HEK293 (cell line): ENCODE measurements at regions not wholly inside any gene's neighbourhood (a gene's known extent, or its start where the extent isn't known, plus 50 kb on each side); places are given as distances from the start of the nearest gene placed in this dataset.

ENCODE experiments used
- BCL11A ChIP-seq: fragments of 450-650 bp; formaldehyde crosslinking; IDR thresholded peaks from 2 replicates; pipeline ENCODE4 v1.5.1; 2016; ENCODE audit warnings: low read depth, missing biosample characterization, missing genetic modification characterization
- ZBTB7A ChIP-seq: fragments of 450-650 bp; formaldehyde crosslinking; IDR thresholded peaks from 2 replicates; pipeline ENCODE4 v1.5.1; 2016; ENCODE audit warnings: low read depth, missing biosample characterization, missing genetic modification characterization
- ZNF121 ChIP-seq: fragments of 450-650 bp; formaldehyde crosslinking; IDR thresholded peaks from 2 replicates; pipeline ENCODE4 v1.5.1; 2016; ENCODE audit warnings: missing biosample characterization, missing genetic modification characterization
- ZNF555 ChIP-seq: fragments of 450-650 bp; formaldehyde crosslinking; conservative IDR thresholded peaks from 2 replicates; pipeline ENCODE4 v1.5.1; 2017; ENCODE audit warnings: missing biosample characterization, mild to moderate bottlenecking, missing genetic modification characterization, inconsistent platforms
- TF ChIP-seq, protein P1 (sequence below): fragments of 450-650 bp; formaldehyde crosslinking; optimal IDR thresholded peaks from 2 replicates; pipeline ENCODE3; 2016; ENCODE audit warnings: missing biosample characterization, mild to moderate bottlenecking, missing genetic modification characterization
- TF ChIP-seq, protein P2 (sequence below): fragments of 450-650 bp; formaldehyde crosslinking; conservative IDR thresholded peaks from 2 replicates; pipeline ENCODE4 v1.5.1; 2016; ENCODE audit warnings: low read depth, missing biosample characterization, missing genetic modification characterization
- TF ChIP-seq, protein P3 (sequence below): fragments of 450-650 bp; formaldehyde crosslinking; IDR thresholded peaks from 2 replicates; pipeline ENCODE4 v1.5.1; 2016; ENCODE audit warnings: missing biosample characterization, missing genetic modification characterization
- TF ChIP-seq, protein P4 (sequence below): IDR thresholded peaks from 2 replicates; pipeline ENCODE4 v1.6.1; 2011; ENCODE audit warnings: mild to moderate bottlenecking, low read depth, low read length, borderline replicate concordance

DNA sequence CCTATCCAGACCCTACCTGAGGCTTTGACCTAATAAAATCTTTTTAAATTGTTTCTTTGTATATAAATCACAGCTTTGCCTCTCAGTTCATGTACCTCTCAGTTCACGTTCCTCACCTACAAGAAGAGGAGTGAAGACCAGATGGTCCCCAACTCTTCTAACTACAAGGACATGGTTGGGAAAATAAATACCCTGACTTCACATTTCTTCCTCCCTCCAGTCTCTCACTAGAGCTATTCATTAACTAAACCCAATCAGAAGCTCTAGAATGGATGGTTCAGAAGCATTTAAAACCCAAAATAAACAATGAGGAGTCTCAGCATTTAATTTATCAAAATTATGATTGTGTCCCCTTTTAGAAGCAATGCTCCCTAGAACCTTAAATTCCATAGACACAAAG is 97.3 kb upstream of the AGTR1 start:
- TF ChIP-seq, protein P1, sequence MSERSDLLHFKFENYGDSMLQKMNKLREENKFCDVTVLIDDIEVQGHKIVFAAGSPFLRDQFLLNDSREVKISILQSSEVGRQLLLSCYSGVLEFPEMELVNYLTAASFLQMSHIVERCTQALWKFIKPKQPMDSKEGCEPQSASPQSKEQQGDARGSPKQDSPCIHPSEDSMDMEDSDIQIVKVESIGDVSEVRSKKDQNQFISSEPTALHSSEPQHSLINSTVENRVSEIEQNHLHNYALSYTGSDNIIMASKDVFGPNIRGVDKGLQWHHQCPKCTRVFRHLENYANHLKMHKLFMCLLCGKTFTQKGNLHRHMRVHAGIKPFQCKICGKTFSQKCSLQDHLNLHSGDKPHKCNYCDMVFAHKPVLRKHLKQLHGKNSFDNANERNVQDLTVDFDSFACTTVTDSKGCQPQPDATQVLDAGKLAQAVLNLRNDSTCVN (tag by site-specific recombination), result no peak
- TF ChIP-seq ZNF555 (tag by site-specific recombination), result no peak
- TF ChIP-seq, protein P2, sequence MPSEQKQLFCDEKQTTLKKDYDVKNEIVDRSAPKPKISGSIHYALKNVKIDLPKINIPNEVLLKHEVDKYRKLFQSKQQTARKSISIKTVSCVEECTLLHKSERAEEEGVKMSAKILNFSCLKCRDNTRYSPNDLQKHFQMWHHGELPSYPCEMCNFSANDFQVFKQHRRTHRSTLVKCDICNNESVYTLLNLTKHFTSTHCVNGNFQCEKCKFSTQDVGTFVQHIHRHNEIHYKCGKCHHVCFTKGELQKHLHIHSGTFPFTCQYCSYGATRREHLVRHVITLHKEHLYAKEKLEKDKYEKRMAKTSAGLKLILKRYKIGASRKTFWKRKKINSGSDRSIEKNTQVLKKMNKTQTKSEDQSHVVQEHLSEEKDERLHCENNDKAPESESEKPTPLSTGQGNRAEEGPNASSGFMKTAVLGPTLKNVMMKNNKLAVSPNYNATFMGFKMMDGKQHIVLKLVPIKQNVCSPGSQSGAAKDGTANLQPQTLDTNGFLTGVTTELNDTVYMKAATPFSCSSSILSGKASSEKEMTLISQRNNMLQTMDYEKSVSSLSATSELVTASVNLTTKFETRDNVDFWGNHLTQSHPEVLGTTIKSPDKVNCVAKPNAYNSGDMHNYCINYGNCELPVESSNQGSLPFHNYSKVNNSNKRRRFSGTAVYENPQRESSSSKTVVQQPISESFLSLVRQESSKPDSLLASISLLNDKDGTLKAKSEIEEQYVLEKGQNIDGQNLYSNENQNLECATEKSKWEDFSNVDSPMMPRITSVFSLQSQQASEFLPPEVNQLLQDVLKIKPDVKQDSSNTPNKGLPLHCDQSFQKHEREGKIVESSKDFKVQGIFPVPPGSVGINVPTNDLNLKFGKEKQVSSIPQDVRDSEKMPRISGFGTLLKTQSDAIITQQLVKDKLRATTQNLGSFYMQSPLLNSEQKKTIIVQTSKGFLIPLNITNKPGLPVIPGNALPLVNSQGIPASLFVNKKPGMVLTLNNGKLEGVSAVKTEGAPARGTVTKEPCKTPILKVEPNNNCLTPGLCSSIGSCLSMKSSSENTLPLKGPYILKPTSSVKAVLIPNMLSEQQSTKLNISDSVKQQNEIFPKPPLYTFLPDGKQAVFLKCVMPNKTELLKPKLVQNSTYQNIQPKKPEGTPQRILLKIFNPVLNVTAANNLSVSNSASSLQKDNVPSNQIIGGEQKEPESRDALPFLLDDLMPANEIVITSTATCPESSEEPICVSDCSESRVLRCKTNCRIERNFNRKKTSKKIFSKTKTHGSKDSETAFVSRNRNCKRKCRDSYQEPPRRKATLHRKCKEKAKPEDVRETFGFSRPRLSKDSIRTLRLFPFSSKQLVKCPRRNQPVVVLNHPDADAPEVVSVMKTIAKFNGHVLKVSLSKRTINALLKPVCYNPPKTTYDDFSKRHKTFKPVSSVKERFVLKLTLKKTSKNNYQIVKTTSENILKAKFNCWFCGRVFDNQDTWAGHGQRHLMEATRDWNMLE (tag by site-specific recombination), result no peak
- TF ChIP-seq, protein P3, sequence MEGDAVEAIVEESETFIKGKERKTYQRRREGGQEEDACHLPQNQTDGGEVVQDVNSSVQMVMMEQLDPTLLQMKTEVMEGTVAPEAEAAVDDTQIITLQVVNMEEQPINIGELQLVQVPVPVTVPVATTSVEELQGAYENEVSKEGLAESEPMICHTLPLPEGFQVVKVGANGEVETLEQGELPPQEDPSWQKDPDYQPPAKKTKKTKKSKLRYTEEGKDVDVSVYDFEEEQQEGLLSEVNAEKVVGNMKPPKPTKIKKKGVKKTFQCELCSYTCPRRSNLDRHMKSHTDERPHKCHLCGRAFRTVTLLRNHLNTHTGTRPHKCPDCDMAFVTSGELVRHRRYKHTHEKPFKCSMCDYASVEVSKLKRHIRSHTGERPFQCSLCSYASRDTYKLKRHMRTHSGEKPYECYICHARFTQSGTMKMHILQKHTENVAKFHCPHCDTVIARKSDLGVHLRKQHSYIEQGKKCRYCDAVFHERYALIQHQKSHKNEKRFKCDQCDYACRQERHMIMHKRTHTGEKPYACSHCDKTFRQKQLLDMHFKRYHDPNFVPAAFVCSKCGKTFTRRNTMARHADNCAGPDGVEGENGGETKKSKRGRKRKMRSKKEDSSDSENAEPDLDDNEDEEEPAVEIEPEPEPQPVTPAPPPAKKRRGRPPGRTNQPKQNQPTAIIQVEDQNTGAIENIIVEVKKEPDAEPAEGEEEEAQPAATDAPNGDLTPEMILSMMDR (tag by site-specific recombination), result no peak
- TF ChIP-seq ZNF121, result no peak
- TF ChIP-seq, protein P4, sequence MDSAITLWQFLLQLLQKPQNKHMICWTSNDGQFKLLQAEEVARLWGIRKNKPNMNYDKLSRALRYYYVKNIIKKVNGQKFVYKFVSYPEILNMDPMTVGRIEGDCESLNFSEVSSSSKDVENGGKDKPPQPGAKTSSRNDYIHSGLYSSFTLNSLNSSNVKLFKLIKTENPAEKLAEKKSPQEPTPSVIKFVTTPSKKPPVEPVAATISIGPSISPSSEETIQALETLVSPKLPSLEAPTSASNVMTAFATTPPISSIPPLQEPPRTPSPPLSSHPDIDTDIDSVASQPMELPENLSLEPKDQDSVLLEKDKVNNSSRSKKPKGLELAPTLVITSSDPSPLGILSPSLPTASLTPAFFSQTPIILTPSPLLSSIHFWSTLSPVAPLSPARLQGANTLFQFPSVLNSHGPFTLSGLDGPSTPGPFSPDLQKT, result no peak
- TF ChIP-seq BCL11A (tag by site-specific recombination), result no peak
- TF ChIP-seq ZBTB7A (tag by site-specific recombination), result no peak
